Stimulated activated CD4-positive, alpha-beta T cell treated with anti-CD3 and anti-CD28 coated beads, Interleukin-4, amount 100 ng/mL, for 24 hours (primary cell): ENCODE measurements at regions not wholly inside any gene's neighbourhood (a gene's known extent, or its start where the extent isn't known, plus 50 kb on each side); places are given as distances from the start of the nearest gene placed in this dataset.
"Not testable (repeated sequence)": the region's sequence is repeated elsewhere in the genome, so short reads cannot be mapped to it uniquely, and the experiment has no call there.

Experiments
- DNase-seq: peaks from one replicate; pipeline ENCODE4 v3.0.0-alpha.2; 2020

DNA sequence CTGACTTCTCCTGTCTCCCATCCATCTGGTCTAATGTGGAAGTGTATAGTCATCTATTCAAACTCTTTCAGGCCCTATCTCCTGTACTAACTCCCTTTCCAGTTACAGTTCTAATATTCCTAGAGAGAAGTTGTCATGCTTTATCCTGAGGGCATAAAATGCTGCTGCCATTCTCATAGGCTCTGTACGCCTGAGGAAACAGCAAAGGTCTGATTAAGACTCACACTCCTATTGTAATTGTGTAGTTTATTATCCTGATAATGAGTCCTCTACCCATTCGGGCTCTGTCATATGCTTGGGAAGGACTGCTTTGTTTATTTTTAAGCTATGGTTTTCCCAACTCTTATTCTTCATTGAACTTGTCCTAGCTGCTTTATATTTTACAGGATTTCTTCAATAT, 290.4 kb downstream of the TMEM38B start:
- no peak for DNase-seq

DNA sequence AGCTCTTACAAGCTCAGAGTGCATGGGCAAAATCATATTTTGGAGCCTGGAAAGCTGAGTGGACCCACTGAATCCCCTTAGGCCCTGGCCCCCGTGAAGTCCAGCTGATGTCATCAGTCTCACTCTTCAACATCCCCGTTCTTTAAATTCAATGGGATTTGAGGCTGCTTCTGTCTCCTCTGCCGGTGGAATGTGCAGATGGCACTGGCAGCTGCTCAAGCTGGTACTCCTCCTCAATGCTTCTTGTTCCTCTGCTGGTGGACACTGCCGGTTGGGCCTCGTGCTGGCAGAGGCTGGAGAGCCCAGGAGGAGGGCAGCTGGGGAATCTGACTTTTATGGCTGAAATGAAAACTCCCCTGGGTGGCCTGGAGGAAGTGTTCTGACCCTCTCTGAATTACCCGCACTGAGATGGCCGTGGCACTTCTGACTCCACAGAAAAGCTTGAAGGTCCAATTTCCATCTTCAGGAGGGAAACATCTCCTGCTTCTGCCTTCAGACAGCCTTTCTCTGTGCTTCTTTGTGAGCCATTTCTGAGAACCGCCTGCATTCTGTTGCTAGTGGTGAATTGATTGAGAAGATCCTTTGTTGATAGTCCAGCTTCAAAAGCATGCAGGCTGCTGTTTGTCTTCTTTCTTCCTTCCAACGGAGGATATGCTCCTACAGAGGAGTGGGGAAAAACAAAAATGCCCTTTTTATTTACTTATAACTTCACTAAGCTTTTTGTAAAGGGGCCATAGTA, 298.9 kb downstream of the TMEM38B start:
- DNase-seq = no peak

DNA sequence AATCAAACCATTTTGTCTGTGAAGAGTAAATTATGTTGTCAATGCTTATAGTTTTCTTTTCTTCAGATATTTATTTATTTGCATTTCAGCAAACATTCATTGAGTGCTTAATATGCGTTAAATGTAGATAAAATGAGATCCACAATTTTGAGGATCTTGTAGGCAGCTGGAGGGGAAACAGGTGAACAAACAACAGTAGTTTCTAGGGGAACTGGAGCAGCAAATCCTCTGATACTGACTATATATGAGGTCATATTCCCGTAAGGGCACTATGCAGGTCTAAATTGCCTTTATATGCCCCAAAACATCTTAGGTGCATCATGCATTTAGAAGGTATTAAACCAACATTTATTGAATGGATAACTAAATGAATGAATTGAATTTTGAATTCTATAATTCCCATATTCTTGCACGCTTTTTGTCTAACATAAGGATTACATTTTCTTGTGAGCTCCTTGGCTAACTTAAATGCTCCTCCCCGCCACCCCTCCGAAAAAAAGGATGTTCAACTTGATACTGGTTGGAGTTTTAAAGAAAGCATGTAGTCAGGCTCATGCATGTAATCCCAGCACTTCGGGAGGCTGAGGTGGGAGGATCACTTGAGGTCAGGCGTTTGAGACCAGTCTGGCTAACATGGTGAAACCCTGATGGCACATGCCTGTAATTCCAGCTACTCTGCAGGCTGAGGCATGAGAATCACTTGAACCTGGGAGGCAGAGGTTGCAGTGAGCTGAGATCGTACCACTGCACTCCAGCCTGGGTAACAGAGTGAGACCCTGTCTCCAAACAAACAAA, 299.8 kb downstream of the TMEM38B start:
- no peak for DNase-seq

DNA sequence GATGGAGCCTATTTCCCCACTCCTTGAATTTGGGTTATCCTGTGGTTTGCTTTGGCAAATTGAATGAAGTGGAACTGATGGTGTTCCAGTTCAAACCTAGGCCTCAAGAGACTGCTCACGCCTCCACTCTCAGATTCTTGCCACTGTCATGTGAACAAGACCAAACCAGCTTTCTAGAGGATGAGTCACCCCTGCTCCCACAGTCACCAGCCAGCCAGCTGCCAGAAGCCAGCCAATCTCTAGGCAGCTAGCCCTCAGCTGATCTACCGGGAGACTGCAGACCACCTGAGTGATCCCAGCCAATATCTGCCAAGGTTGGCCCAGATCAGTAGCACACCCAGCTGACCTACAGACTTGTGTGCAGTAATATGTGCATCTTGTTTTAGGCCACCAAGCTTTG, 300.6 kb downstream of the TMEM38B start:
- no peak for DNase-seq

DNA sequence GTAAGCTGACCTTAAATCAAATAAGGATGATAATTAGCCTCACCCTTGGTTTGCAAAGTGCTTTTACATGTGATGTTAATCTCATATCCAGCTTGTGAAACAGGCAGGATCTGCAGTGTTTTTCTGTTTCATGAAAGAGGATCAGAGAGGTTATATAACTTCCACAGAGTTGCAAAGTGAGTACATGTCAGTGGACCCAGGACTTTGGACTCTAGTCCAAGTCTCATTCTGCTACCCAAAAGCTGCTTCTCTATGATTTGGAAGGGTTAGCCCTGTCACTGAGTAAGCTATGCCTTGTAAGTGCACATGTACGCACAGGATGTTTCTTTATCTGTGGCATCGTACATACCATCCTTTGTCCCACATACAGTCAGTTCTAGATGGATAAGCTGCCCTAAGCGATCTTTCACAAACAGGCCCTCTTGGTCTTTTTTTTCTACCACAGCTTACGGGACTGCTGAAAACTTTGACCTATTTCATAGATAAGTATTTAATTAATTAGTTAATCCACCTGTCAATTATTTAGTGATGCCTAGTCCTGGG, 322.9 kb downstream of the TMEM38B start:
- no peak for DNase-seq

DNA sequence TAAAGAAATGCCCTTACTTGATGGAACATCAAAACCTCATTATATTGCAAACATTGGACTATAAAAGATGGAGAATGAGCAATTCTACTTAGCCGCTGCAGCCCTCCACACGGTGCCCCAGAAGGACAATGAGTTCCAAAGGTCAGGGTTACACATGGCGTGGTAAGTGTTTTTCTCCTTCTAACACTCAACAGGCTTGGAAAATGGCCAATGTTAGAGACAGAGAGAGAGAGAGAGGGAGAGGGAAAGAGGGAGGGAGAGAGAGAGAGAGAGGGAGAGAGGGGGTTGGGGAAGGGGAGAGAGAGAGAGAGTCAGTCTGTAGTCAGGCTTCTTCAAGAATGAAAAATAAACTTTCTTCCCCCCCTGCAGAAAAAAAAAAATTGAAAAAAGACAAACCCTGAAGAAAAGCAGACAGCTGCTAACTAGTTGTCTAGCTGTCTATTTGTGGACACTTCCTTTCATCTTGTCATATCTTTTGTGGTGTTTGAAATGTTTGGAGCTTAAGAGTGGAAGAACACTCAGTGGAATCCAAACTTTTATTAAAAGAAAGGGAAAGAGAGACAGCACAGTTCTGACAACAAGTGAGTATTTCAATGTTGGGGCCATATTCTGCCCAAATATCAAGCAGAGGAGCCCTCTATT, 324.8 kb downstream of the TMEM38B start:
- no peak for DNase-seq

DNA sequence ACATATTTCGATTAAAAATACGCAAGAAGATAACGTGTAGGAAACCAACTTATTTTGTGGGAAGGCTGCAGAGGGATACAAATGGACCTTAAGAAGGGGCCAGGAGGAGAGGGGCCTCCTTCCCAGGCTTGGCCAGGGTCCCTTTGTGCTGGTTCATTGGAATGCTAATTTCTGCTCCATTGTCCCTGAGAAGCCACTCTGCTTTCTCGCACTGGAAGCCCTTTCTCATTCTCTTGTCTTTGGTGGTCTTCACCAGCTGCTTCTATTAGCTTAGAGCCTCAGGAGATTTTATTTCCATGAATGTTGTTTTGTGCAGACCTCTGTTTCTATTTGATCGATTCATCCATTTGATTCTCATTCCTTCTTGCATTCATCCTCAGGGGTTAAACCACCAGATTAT, 325.4 kb downstream of the TMEM38B start:
- DNase-seq = no peak

DNA sequence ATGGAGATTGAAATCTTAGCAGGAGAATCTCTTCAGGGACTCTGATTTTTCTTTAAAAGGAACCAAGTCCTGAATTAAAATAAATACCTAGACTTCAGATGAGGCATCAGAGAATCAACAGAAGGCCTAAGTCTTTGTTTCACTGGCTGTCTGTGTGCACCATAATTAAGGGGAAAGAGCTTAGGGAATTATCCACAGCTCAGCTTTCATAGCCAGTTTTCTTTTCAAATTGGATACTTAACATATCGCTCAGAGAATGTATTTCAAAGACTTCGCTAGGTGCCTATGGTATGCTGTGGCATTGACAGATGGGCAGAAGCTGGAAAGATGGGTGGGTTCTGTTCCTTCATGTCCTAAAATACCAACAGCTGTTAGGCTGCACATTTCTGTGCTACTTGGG, 325.8 kb downstream of the TMEM38B start:
- DNase-seq = no peak

DNA sequence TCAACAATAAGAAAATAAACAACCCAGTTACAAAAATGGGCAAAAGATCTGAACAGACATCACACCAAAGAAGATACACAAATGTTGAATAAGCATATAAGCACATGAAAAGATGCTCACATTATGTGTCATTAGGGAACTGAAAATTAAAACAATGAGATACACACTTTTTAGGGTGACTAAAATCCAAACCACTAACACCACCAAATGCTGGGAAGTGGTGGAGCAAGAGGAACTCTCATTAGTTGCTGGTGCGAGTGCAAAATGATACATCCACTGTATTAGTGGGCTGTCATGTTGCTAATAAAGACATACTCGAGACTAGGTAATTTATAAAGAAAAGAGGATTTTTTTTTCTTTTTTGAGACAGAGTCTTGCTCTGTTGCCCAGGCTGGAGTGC, 329.1 kb downstream of the TMEM38B start:
- DNase-seq = no peak

DNA sequence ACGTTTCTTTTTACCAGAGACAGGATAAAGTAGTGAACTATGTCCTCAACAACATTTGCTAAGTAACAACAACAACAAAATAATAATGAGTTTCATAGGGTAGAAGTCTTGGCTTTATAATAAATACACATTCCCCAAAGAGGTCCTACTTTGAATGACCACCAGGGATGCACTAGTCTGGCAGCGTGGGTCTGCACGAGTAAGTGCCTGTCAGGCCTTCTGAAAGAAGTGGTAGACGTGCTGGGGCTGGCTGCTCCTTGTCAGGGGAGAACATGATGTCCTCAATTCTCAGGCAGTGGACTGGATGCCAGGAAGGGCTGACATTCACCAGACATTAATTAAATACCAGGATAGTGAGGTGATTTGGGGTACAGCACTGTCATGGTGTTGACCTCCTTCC, 331.1 kb downstream of the TMEM38B start:
- DNase-seq = no peak

DNA sequence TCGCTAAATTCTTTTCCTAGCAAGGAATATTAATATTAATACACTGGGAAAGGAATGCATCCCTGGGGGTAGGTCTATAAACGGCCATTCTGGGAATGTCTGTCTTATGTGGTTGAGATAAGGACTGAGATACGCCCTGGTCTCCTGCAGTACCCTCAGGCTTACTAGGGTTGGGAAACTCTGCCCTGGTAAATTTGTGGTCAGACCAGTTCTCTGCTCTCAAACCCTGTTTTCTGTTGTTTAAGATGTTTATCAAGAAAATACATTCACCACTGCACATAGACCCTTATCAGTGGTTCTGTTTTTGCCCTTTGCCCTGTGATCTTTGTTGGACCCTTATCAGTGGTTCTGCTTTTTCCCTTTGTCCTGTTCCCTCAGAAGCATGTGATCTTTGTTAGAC, 335.8 kb downstream of the TMEM38B start:
- not testable (repeated sequence) for DNase-seq

DNA sequence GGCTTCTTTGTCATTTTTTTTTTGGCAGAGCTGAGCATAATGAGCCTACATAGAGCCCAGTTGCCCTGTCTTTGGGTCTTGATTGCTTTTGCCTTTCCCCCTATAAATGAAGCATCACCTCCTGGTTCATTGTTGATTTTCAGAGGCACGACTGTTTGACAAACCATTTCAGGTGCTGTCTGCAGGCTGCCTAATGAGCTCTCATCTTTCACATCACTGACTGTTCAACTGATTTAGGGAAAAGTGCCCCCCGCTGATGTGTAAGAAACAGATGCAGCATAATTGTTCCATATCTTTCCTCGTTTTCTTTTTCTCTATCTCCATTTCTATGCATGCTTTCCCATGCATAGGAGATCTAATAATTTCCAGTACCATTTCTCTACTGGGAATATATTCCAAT, 338.6 kb downstream of the TMEM38B start:
- DNase-seq = no peak

DNA sequence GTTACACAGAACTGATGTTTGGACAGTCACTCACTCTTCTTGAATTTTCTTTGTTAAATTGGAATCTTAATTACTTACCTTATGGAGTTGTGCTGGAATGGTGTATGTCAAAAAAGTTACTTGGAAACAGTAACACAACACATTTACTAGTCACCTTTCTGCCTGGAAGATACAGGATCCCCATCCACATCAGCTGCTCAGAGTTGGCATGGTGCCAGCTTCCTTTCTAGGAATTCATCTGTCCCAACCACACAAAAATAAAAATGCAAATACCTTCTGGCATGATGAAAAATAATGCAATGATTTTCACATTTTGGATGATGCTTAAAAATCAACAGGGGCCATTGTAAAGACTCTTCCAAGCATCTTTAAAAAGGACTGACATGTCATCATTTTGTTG, 341.5 kb downstream of the TMEM38B start:
- DNase-seq = no peak

DNA sequence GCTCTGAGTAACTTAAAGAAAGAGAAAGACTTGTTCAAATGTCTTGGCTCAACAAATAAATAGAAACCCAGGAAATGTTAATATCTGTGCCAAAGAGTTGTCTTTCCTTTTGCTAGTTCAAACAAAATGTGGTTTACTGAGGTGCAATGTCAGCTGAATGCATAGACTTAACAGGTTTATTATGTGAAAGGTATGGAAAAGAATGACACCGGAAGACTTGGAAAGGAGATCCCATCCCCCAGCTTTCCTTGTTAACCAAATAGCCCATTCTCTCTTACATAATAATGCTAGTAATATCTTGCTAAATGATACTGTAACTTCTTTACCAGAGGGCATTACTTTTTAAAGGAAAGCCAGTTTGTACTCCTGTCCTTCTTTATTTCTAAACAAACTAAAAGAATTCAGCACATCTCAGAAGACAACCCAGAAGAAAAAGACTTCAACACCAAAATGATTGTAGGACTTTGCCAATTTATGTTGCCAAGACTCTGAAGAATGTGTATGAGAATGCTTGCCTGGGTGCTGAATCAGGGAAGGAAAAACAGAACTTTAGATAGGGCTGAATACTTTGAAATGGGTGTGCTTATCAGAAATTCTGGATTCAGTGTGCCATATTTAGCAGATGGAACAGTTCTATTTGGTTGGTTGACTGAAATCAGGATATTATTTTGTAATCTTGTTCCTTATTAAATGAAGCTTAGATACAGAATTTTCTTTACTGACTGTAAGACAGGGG, 344.1 kb downstream of the TMEM38B start:
- no peak for DNase-seq

DNA sequence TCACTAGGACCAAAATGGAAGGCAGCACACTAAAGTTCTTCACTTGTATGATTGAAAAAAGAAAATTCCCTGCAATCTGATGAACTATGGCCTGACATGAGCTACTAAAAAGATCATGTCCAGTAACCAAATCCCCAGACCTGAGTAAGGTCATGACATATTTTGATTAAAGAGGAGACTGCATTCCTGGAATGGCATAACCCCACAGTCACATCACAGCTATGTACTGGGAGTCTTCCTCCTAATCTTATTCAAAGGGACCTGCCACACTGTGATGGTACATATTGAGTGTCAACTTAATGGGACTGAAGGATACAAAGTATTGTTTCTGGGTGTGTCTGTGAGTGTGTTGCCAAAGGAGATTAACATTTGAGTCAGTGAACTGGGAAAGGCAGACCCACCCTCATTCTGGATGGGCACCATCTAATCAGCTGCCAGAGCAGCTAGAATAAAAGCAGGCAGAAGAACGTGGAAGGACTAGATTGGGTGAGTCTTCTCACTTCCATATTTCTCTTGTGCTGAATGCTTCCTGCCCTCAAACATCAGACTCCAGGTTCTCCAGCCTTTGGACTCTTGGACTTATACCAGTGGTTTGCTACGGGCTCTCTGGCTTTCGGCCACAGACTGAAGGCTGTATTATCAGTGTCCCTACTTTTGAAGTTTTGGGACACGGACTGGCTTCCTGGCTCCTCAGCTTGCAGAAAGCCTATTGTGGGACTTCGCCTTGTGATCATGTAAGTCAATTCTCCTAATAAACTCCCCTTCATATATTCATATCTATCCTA, 345.0 kb downstream of the TMEM38B start:
- DNase-seq = no peak

DNA sequence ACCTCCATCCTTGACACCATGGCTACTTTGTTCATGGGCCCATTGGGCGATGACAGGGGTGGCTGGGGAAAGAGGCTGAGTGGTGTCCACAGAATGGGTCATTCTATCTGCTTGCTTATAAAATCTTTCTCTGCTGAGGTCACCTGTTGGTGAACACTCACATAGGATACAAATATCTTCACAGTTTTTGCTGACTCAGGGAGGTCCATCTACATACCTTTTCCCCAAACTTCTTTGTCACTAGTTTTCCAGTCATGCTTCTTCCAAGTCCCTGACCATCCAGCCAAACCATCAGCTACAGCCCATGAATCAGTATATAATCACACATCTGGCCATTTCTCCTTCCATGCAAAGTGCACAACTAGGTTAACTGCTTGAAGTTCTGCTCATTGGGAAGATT, 347.6 kb downstream of the TMEM38B start:
- DNase-seq = not testable (repeated sequence)

DNA sequence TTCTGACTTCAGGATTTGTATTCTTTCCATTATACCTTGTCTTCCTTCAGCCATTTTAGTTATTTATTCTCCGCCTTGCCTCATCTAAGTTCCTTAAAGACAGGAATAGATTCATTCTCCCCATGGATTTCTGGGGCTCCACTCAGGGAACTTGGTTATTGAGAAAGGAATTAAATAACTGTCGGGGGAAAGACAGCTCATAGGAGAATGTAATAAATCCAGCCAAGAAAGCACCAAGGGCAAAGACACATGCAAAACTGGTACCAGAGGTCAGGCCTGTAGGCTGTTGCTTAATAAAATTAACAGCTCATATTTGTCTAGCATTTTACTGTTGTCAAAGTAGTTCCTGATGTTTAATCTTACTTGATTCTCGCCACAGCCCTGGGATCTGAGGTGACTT, 357.2 kb downstream of the TMEM38B start:
- no peak for DNase-seq

DNA sequence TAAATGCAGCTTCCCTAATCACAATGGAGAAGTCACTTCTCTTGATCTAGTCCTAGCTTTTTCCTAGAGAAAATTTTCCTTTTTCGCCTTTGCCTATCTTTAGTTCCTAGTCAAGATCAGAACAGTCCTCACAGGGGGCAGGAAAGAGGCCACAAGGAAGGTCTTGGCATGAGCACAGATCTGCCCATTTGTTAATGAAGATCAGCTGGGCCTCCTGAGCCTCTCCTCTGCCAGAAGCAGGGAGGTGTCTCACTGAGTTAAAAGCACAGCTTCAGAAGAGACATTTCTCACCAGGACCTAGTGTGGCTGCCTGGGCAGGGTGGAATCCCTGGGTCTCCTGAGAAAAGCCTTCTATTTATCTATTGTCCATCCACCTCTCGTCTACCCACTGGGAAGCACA, 357.8 kb downstream of the TMEM38B start:
- no peak for DNase-seq

DNA sequence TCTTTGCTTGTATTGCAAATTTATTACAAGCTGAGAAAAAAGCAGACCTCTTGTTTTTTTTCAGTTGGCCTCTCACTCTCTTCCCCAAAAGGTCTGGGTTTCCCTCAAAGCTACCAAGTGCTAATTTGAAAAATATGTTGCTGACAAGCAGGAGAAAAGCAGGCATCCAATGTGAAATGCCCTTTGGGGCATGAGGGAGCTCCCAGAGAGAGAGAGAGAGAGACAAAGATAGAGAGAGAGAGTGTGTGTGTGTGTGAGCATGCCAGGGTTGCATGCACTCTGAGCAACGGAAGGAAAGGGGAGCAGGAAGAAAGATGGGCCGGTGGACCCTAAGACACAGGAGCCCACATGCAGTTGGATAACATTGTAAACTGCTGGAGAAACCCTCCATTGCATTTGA, 358.4 kb downstream of the TMEM38B start:
- no peak for DNase-seq

DNA sequence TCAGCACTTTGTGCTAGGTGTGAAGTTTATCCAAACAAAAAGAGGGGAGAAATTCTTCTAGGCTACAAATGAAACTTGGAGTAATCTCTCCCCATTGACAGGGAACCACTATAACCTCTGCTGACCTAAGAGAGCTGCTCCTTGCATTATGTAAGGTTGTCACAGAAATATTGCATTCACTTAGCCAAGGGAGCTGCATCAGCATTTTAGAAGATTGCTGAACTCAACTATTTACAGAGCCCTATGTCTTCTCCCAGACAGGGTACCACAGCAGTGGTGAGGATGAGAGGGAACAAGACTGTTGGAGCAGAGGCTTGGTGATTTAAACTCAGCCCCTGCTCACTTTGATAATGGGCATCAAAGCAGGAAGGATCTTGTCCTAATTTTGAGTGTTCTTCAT, 362.0 kb downstream of the TMEM38B start:
- no peak for DNase-seq

DNA sequence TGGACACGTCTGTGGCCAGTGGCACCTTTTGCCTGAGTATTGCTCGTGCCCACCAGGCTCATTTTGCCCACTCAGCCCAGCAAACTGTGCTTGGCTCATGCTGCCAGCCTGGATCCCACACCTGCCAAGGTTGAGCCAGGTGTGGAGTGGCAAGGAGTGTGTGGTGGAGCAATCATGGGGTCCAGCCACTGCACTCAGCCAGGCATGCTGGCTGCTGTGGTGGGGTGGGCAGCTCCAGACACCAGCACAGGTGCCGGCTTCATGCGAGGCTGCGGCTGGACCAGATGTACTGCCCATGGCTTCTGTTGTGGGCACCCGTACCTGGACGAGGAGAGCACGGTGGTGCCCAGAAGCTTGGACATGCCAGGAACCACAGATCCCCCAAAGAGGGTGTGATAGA, 364.1 kb downstream of the TMEM38B start:
- no peak for DNase-seq

DNA sequence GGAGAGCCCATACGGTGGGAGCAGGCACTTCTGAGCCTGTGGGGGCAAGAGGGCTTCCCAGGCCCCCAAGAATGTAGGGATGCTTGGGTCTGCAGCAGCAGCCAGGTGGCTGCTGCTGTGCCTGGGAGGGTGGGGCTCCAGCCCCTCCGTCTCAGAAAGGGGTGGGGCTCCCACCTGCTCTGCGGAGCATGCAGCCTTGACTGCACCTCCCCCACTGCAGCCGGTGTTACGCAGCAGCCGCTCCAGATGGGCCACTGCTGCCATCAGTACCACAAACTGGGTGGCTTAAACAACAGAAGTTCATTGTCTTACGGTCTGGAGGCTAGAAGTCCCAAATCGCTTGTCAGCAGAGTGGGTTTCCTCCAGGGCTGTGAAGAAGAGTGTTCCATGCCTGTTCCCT, 365.5 kb downstream of the TMEM38B start:
- no peak for DNase-seq
